ENCODE measurements at regions not wholly inside any gene's neighbourhood (a gene's known extent, or its start where the extent isn't known, plus 50 kb on each side); places are given as distances from the start of the nearest gene placed in this dataset.

DNA sequence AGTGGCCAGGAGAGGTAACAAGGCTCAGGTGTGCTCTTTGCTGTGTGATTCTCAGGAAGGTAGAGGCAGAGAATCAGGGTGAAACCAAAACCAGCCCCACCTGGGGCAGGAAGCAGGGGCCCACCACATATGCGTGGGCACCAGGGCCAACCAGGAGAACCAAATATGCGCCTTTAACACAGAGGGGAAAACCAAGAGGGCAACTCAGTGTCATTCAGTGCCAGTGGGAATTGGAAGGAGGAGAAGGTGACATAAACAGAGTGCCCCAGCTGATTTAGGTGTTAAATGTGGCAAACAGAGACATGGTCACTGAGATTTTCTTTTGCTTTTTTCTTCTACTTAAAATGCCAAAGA lies 106.8 kb upstream of the MAMLD1 start:
- Histone ChIP-seq H3K4me3 (ENCODE audit: low read depth, low read length) (no peak overlapping the region), H3K9me3 (no peaks in the 10 kb centered on the region), H3K4me1 (no peaks in the 10 kb centered on the region), H3K27me3 (no peaks in the 10 kb centered on the region), H3K36me3 (no peaks in the 10 kb centered on the region)
- no peak for DNase-seq
- TF ChIP-seq, protein P1, sequence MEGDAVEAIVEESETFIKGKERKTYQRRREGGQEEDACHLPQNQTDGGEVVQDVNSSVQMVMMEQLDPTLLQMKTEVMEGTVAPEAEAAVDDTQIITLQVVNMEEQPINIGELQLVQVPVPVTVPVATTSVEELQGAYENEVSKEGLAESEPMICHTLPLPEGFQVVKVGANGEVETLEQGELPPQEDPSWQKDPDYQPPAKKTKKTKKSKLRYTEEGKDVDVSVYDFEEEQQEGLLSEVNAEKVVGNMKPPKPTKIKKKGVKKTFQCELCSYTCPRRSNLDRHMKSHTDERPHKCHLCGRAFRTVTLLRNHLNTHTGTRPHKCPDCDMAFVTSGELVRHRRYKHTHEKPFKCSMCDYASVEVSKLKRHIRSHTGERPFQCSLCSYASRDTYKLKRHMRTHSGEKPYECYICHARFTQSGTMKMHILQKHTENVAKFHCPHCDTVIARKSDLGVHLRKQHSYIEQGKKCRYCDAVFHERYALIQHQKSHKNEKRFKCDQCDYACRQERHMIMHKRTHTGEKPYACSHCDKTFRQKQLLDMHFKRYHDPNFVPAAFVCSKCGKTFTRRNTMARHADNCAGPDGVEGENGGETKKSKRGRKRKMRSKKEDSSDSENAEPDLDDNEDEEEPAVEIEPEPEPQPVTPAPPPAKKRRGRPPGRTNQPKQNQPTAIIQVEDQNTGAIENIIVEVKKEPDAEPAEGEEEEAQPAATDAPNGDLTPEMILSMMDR (IDR thresholded peaks at IDR 0.05; ENCODE audit: low read depth, low read length) = no peak

DNA sequence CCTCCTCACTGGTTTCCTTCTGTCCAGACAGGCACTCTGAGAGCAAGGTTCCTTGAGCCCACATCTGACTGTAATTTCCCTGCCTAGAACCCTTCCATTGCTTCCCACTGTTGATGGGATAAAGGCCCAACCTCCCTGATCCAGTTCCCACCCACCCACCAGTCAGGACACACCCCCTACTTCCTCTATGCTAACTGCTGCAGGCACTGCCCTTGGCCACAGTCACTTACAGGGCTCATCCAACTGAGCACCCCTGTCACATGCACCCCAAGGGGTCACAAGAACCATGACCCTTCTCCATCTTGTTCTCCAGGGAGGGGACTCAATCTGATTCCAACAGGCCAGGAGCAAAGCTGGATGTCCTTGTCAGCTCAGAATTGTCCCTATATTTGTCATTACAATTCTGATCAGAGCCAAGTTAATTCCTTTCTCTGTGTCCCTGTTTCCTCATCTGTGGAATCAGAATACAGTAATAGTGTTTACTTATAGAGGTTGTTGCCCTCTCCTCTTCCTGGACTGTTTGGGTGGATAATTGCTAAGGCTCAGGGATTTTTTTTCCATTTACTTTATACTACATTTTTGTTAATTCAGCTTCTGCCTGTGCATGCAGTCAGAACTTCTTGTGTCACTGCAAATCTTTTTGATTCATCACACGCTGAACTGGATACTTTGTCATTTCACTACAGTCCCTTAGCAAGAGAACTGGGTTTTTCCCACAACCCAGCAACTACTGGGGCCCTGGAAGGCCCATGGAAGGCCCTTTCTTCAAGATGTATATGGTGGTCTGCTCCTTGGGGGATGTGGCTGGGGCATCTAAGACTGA lies 105.6 kb upstream of the MAMLD1 start:
- TF ChIP-seq, protein P1 (IDR thresholded peaks at IDR 0.05; ENCODE audit: low read depth, low read length) = no peak
- no peaks in the 10 kb centered on the region for H3K27me3 ChIP-seq
- no peak for DNase-seq
- H3K4me3 ChIP-seq (ENCODE audit: low read depth, low read length) = no peak overlapping the region
- H3K9me3 ChIP-seq = no peaks in the 10 kb centered on the region
- H3K36me3 ChIP-seq = no peaks in the 10 kb centered on the region
- H3K4me1 ChIP-seq = no peaks in the 10 kb centered on the region

DNA sequence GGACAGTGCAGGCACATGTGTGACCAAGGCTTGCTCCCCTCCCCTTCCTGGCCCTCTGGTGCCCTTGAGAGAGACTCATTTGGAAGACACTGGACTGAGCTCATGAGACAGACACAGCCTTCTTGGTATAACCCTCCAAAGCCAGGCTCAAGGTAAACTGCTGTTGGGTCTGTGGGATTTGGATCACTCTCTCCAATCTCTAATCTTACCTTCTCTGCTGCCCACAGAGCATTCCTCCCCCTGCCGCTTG lies 105.0 kb upstream of the MAMLD1 start:
- Histone ChIP-seq H3K27me3 (no peaks in the 10 kb centered on the region), H3K9me3 (no peaks in the 10 kb centered on the region), H3K36me3 (no peaks in the 10 kb centered on the region), H3K4me3 (ENCODE audit: low read depth, low read length) (no peak overlapping the region), H3K4me1 (no peaks in the 10 kb centered on the region)
- no peak for DNase-seq
- TF ChIP-seq, protein P1 (IDR thresholded peaks at IDR 0.05; ENCODE audit: low read depth, low read length) = no peak

DNA sequence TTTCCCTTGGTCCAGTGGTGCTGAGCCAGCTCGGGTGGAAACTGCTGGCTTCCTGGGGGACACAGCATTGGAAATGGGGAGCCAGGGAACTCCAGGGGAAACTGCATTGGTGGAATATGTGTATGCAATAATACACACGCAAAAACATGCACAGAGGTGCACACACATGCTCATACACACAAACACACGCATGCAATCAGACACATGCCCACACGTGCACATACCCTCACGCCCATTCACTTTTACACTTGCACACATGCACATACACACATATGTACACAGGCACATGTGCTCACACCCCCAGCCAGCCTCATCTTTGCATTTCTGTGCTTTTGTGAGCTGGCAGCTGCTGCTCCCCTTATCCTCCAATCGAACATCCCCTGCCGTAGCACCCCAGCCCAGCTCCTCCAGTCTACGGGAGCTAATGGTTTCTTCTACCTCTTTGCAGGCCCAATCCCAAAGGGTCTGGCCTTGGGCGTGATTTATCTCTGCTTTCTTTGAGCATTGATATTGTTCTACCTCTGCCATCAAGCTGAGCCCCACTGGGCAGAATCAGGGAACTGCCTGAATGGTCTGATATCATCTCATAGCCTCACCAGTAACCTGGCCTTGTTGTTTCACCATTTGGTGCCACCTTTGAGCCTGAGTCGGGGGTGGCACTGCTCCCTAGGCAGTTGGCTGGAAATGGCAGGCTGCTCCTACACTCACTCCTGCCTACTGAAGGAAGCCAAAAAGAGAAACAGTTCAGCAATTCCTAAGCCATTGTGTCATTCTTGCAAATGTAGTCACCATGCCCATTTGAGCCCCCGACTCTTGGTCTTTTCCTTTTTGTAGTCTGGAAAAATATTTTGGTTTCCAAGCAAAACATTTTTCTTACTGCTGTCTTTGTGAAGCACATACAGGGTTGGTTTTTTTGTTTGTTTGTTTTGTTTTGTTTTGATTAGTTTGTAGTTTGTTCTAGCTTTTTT lies 104.4 kb upstream of the MAMLD1 start:
- no peak for DNase-seq
- Histone ChIP-seq H3K36me3 (no peaks in the 10 kb centered on the region), H3K27me3 (no peaks in the 10 kb centered on the region), H3K4me1 (no peaks in the 10 kb centered on the region), H3K4me3 (ENCODE audit: low read depth, low read length) (no peak overlapping the region), H3K9me3 (no peaks in the 10 kb centered on the region)
- TF ChIP-seq, protein P1 (IDR thresholded peaks at IDR 0.05; ENCODE audit: low read depth, low read length) = no peak

DNA sequence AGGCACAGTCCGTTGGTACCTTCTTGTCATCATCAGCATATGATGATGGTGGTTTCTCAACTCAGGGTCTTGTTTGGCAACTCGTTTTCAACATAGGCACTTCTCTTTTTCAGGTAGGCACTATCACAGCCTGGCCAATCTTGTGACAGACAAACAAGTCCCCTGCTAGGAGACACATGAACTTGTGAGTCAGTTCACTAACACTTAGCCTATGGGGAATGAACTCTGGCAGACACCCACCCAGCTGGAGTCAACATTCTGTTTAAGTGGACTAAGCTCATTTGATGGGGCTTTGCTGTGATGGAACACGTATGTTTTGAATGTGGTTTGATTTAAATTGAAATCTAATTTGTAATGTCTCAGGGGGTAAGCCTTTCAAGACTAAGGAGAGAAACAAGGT lies 100.7 kb upstream of the MAMLD1 start:
- H3K36me3 ChIP-seq = no peaks in the 10 kb centered on the region
- TF ChIP-seq, protein P1 (IDR thresholded peaks at IDR 0.05; ENCODE audit: low read depth, low read length) = no peak
- no peak overlapping the region for H3K4me3 ChIP-seq (ENCODE audit: low read depth, low read length)
- H3K4me1 ChIP-seq = no peaks in the 10 kb centered on the region
- DNase-seq = no peak
- H3K27me3 ChIP-seq = no peaks in the 10 kb centered on the region
- no peaks in the 10 kb centered on the region for H3K9me3 ChIP-seq
